Natural killer cell treated with Interleukin-12 subunit alpha and Interleukin-12 subunit beta and Interleukin-15 and Interleukin-18, amount 100 ng/mL, for 72 hours (primary cell): ENCODE measurements at regions not wholly inside any gene's neighbourhood (a gene's known extent, or its start where the extent isn't known, plus 50 kb on each side); places are given as distances from the start of the nearest gene placed in this dataset.
A peak's percentile ranks its signal among the peaks of the same experiment; 100 is the strongest.

Source experiments
- ATAC-seq, 2 donors: fragments of 150-1000 bp; cut with Tn5 transposase in 1 of 2; sonication (Bioruptor Pico), chemical (Tn5 transposase) in 1 of 2; 2 replicates each; pipeline ENCODE4 v1.10.0; 2021
- DNase-seq: peaks from one replicate; pipeline ENCODE4 v3.0.0; 2022; ENCODE audit warnings: low spot score
- H3K27ac Mint-ChIP-seq, 2 donors: 1 replicate in 1 of 2; 2 replicates in 1 of 2; pipeline ENCODE4 v1.8.0; 2022; ENCODE audit warnings: mixed read lengths in 2 of 2, mild to moderate bottlenecking in 1 of 2, moderate library complexity in 1 of 2
- H3K27me3 Mint-ChIP-seq, 2 donors: 1 replicate in 1 of 2; 2 replicates in 1 of 2; pipeline ENCODE4 v1.8.0; 2022; ENCODE audit warnings: mixed read lengths in 2 of 2
- H3K36me3 Mint-ChIP-seq: one replicate; pipeline ENCODE4 v1.8.0; 2022; ENCODE audit warnings: mixed read lengths
- H3K4me1 Mint-ChIP-seq, 2 donors: 1 replicate in 1 of 2; 2 replicates in 1 of 2; pipeline ENCODE4 v1.8.0; 2022; ENCODE audit warnings: low read depth in 2 of 2, mixed read lengths in 2 of 2, mild to moderate bottlenecking in 1 of 2
- H3K4me3 Mint-ChIP-seq: one replicate; pipeline ENCODE4 v1.8.0; 2022; ENCODE audit warnings: mixed read lengths
- H3K9me3 Mint-ChIP-seq: 2 replicates; pipeline ENCODE4 v1.8.0; 2022; ENCODE audit warnings: mixed read lengths

- Mint-ChIP-seq H3K9me3 (no peaks in the 10 kb centered on the region), H3K4me1 (no peaks in the 10 kb centered on the region), H3K4me3 (no peak overlapping the region), H3K27ac (peak overlapping the region in 1 of 2 donors; percentile 13), H3K27me3 (peaks cover 5 to 23% of the 10 kb centered on the region in 2 donors), H3K36me3 (no peaks in the 10 kb centered on the region)
- DNase-seq (no peak), ATAC-seq (no peak)
These were observed 95.6 kb upstream of the FOXP4 start for GRCh38 chr6:41450581-41450980.

- H3K36me3 Mint-ChIP-seq, result no peaks in the 10 kb centered on the region
- no peaks in the 10 kb centered on the region for H3K9me3 Mint-ChIP-seq
- H3K27me3 Mint-ChIP-seq, result peaks cover 6 to 24% of the 10 kb centered on the region in 2 donors
- DNase-seq (no peak), ATAC-seq (no peak)
- no peak overlapping the region for H3K27ac Mint-ChIP-seq
- H3K4me1 Mint-ChIP-seq, result no peaks in the 10 kb centered on the region
- no peak overlapping the region for H3K4me3 Mint-ChIP-seq
These were observed 95.1 kb upstream of the FOXP4 start for GRCh38 chr6:41451039-41451438.

GRCh38 chr6:41451515-41452163, 94.5 kb upstream of the FOXP4 start:
- ATAC-seq (no peak), DNase-seq (no peak)
- no peaks in the 10 kb centered on the region for H3K4me1 Mint-ChIP-seq
- no peaks in the 10 kb centered on the region for H3K36me3 Mint-ChIP-seq
- H3K27ac Mint-ChIP-seq, result no peak overlapping the region
- H3K27me3 Mint-ChIP-seq, result peaks cover 11 to 25% of the 10 kb centered on the region in 2 donors
- H3K9me3 Mint-ChIP-seq, result no peaks in the 10 kb centered on the region
- H3K4me3 Mint-ChIP-seq, result no peak overlapping the region

GRCh38 chr6:41452763-41453162, 93.4 kb upstream of the FOXP4 start:
- no peak overlapping the region for H3K27ac Mint-ChIP-seq
- H3K4me3 Mint-ChIP-seq, result no peak overlapping the region
- no peak for DNase-seq
- peaks cover 11 to 26% of the 10 kb centered on the region in 2 donors for H3K27me3 Mint-ChIP-seq
- ATAC-seq, result no peak
- no peaks in the 10 kb centered on the region for H3K4me1 Mint-ChIP-seq
- H3K9me3 Mint-ChIP-seq, result no peaks in the 10 kb centered on the region
- H3K36me3 Mint-ChIP-seq, result no peaks in the 10 kb centered on the region

GRCh38 chr6:41453244-41453643, 92.9 kb upstream of the FOXP4 start:
- ATAC-seq (no peak), DNase-seq (no peak)
- Mint-ChIP-seq H3K4me1 (peaks cover 0 to under 1% of the 10 kb centered on the region in 2 donors), H3K27ac (no peak overlapping the region), H3K9me3 (no peaks in the 10 kb centered on the region), H3K4me3 (no peak overlapping the region), H3K36me3 (no peaks in the 10 kb centered on the region), H3K27me3 (peaks cover 9 to 24% of the 10 kb centered on the region in 2 donors)

GRCh38 chr6:41454189-41454789, 91.9 kb upstream of the FOXP4 start:
- peaks cover 0 to 4% of the 10 kb centered on the region in 2 donors for H3K4me1 Mint-ChIP-seq
- H3K27me3 Mint-ChIP-seq, result peaks cover 11 to 26% of the 10 kb centered on the region in 2 donors
- no peaks in the 10 kb centered on the region for H3K36me3 Mint-ChIP-seq
- ATAC-seq (no peak), DNase-seq (no peak)
- H3K4me3 Mint-ChIP-seq, result no peak overlapping the region
- no peak overlapping the region for H3K27ac Mint-ChIP-seq
- H3K9me3 Mint-ChIP-seq, result no peaks in the 10 kb centered on the region

- no peak for DNase-seq
- Mint-ChIP-seq H3K4me1 (peaks cover 0 to 4% of the 10 kb centered on the region in 2 donors), H3K4me3 (no peak overlapping the region), H3K36me3 (no peaks in the 10 kb centered on the region), H3K27ac (no peak overlapping the region), H3K9me3 (no peaks in the 10 kb centered on the region), H3K27me3 (peaks cover 17 to 30% of the 10 kb centered on the region in 2 donors)
- no peak for ATAC-seq
These were observed 90.8 kb upstream of the FOXP4 start for GRCh38 chr6:41455410-41455809.

GRCh38 chr6:41455818-41456217, 90.4 kb upstream of the FOXP4 start:
- DNase-seq (no peak), ATAC-seq (no peak)
- Mint-ChIP-seq H3K9me3 (no peaks in the 10 kb centered on the region), H3K4me1 (peaks cover 0 to 4% of the 10 kb centered on the region in 2 donors), H3K4me3 (no peak overlapping the region), H3K36me3 (no peaks in the 10 kb centered on the region), H3K27ac (no peak overlapping the region), H3K27me3 (peaks cover 18 to 31% of the 10 kb centered on the region in 2 donors)

- Mint-ChIP-seq H3K4me1 (peaks cover 3 to 4% of the 10 kb centered on the region in 2 donors), H3K27me3 (peaks cover 25 to 31% of the 10 kb centered on the region in 2 donors), H3K4me3 (no peak overlapping the region), H3K27ac (no peak overlapping the region), H3K36me3 (no peaks in the 10 kb centered on the region), H3K9me3 (no peaks in the 10 kb centered on the region)
- ATAC-seq (no peak), DNase-seq (no peak)
These were observed 88.9 kb upstream of the FOXP4 start for GRCh38 chr6:41457303-41457670.

GRCh38 chr6:41459738-41460137, 86.4 kb upstream of the FOXP4 start:
- no peaks in the 10 kb centered on the region for H3K36me3 Mint-ChIP-seq
- DNase-seq (no peak), ATAC-seq (no peak)
- no peaks in the 10 kb centered on the region for H3K9me3 Mint-ChIP-seq
- H3K27me3 Mint-ChIP-seq, result peaks cover 30 to 43% of the 10 kb centered on the region in 2 donors
- H3K4me1 Mint-ChIP-seq, result peaks cover 13 to 14% of the 10 kb centered on the region in 2 donors
- no peak overlapping the region for H3K27ac Mint-ChIP-seq
- no peak overlapping the region for H3K4me3 Mint-ChIP-seq

- H3K27ac Mint-ChIP-seq, result no peak overlapping the region
- ATAC-seq, result no peak
- H3K4me1 Mint-ChIP-seq, result peaks cover 14 to 18% of the 10 kb centered on the region in 2 donors
- H3K9me3 Mint-ChIP-seq, result no peaks in the 10 kb centered on the region
- peaks cover 33 to 42% of the 10 kb centered on the region in 2 donors for H3K27me3 Mint-ChIP-seq
- no peak for DNase-seq
- no peaks in the 10 kb centered on the region for H3K36me3 Mint-ChIP-seq
- no peak overlapping the region for H3K4me3 Mint-ChIP-seq
These were observed 85.3 kb upstream of the FOXP4 start for GRCh38 chr6:41460742-41461336.

- ATAC-seq, result no peak
- no peak overlapping the region for H3K4me3 Mint-ChIP-seq
- H3K4me1 Mint-ChIP-seq, result peaks cover 14 to 29% of the 10 kb centered on the region in 2 donors
- no peaks in the 10 kb centered on the region for H3K9me3 Mint-ChIP-seq
- peaks cover 35 to 46% of the 10 kb centered on the region in 2 donors for H3K27me3 Mint-ChIP-seq
- H3K27ac Mint-ChIP-seq, result no peak overlapping the region
- no peak for DNase-seq
- H3K36me3 Mint-ChIP-seq, result no peaks in the 10 kb centered on the region
These were observed 84.1 kb upstream of the FOXP4 start for GRCh38 chr6:41462033-41462432.

GRCh38 chr6:41463062-41463930, 82.9 kb upstream of the FOXP4 start:
- H3K27me3 Mint-ChIP-seq, result peaks cover 36 to 47% of the 10 kb centered on the region in 2 donors
- peak overlapping the region in 1 of 2 donors; percentile 47 for H3K27ac Mint-ChIP-seq
- H3K4me1 Mint-ChIP-seq, result peaks cover 13 to 30% of the 10 kb centered on the region in 2 donors
- DNase-seq, result peak; percentile 66
- H3K36me3 Mint-ChIP-seq, result no peaks in the 10 kb centered on the region
- H3K4me3 Mint-ChIP-seq, result no peak overlapping the region
- ATAC-seq, result peak; percentile 71 to 83
- no peaks in the 10 kb centered on the region for H3K9me3 Mint-ChIP-seq
